Central memory CD8-positive, alpha-beta T cell (primary cell): ENCODE measurements at regions not wholly inside any gene's neighbourhood (a gene's known extent, or its start where the extent isn't known, plus 50 kb on each side); places are given as distances from the start of the nearest gene placed in this dataset.

Experiments used
- ATAC-seq: fragments of 150-1000 bp; cut with Tn5 transposase; replicated peaks from 2 replicates; pipeline ENCODE4 v1.10.0; 2022; ENCODE audit warnings: mild to moderate bottlenecking, moderate FRiP score, moderate number of reproducible peaks; ENCODE audit not compliant: poor library complexity, severe bottlenecking; ENCODE audit errors: extremely low read depth
- DNase-seq, 2 donors: peaks; one replicate each; pipeline ENCODE4 v3.0.0; 2021; ENCODE audit warnings: low spot score in 2 of 2
- H3K27ac Mint-ChIP-seq: one replicate; pipeline ENCODE4 v1.8.0; 2022; ENCODE audit warnings: low read depth, mild to moderate bottlenecking, moderate library complexity, mixed read lengths
- H3K27me3 Mint-ChIP-seq: one replicate; pipeline ENCODE4 v1.8.0; 2022; ENCODE audit warnings: mixed read lengths
- H3K36me3 Mint-ChIP-seq: one replicate; pipeline ENCODE4 v1.8.0; 2022; ENCODE audit warnings: mild to moderate bottlenecking, moderate library complexity, mixed read lengths; ENCODE audit not compliant: insufficient read depth
- H3K4me1 Mint-ChIP-seq: one replicate; pipeline ENCODE4 v1.8.0; 2022; ENCODE audit warnings: mixed read lengths
- H3K4me3 Mint-ChIP-seq: one replicate; pipeline ENCODE4 v1.8.0; 2022; ENCODE audit warnings: mild to moderate bottlenecking, moderate library complexity, mixed read lengths
- H3K9me3 Mint-ChIP-seq: one replicate; pipeline ENCODE4 v1.8.0; 2022; ENCODE audit warnings: mixed read lengths

GRCh38 chr14:81960781-81961180 lies 427.1 kb upstream of the SEL1L start:
- H3K4me3 Mint-ChIP-seq, result no peak overlapping the region
- H3K27ac Mint-ChIP-seq, result no peak overlapping the region
- DNase-seq (no peak), ATAC-seq (no peak)
- H3K36me3 Mint-ChIP-seq, result no peaks in the 10 kb centered on the region
- H3K9me3 Mint-ChIP-seq, result peaks cover 7% of the 10 kb centered on the region
- no peaks in the 10 kb centered on the region for H3K27me3 Mint-ChIP-seq
- H3K4me1 Mint-ChIP-seq, result no peaks in the 10 kb centered on the region

GRCh38 chr14:81963846-81964245 lies 430.2 kb upstream of the SEL1L start:
- ATAC-seq (no peak), DNase-seq (no peak)
- Mint-ChIP-seq H3K4me1 (no peaks in the 10 kb centered on the region), H3K9me3 (peaks cover 5% of the 10 kb centered on the region), H3K4me3 (no peak overlapping the region), H3K27me3 (no peaks in the 10 kb centered on the region), H3K27ac (no peak overlapping the region), H3K36me3 (no peaks in the 10 kb centered on the region)

GRCh38 chr14:81970307-81970706 lies 436.7 kb upstream of the SEL1L start:
- peaks cover 7% of the 10 kb centered on the region for H3K9me3 Mint-ChIP-seq
- no peaks in the 10 kb centered on the region for H3K36me3 Mint-ChIP-seq
- ATAC-seq (no peak), DNase-seq (no peak)
- no peaks in the 10 kb centered on the region for H3K27me3 Mint-ChIP-seq
- no peak overlapping the region for H3K4me3 Mint-ChIP-seq
- no peak overlapping the region for H3K27ac Mint-ChIP-seq
- no peaks in the 10 kb centered on the region for H3K4me1 Mint-ChIP-seq

GRCh38 chr14:81971911-81972310 lies 438.3 kb upstream of the SEL1L start:
- peaks cover 7% of the 10 kb centered on the region for H3K9me3 Mint-ChIP-seq
- no peak for DNase-seq
- no peaks in the 10 kb centered on the region for H3K27me3 Mint-ChIP-seq
- no peak overlapping the region for H3K4me3 Mint-ChIP-seq
- no peaks in the 10 kb centered on the region for H3K4me1 Mint-ChIP-seq
- no peak for ATAC-seq
- no peaks in the 10 kb centered on the region for H3K36me3 Mint-ChIP-seq
- H3K27ac Mint-ChIP-seq, result no peak overlapping the region

GRCh38 chr14:81972601-81973000 lies 438.9 kb upstream of the SEL1L start:
- H3K27ac Mint-ChIP-seq, result no peak overlapping the region
- no peaks in the 10 kb centered on the region for H3K4me1 Mint-ChIP-seq
- peaks cover 7% of the 10 kb centered on the region for H3K9me3 Mint-ChIP-seq
- no peaks in the 10 kb centered on the region for H3K27me3 Mint-ChIP-seq
- DNase-seq, result no peak
- H3K4me3 Mint-ChIP-seq, result no peak overlapping the region
- H3K36me3 Mint-ChIP-seq, result no peaks in the 10 kb centered on the region
- no peak for ATAC-seq

GRCh38 chr14:81974543-81974942 lies 440.9 kb upstream of the SEL1L start:
- H3K9me3 Mint-ChIP-seq, result peaks cover 7% of the 10 kb centered on the region
- no peak overlapping the region for H3K4me3 Mint-ChIP-seq
- no peaks in the 10 kb centered on the region for H3K4me1 Mint-ChIP-seq
- no peak overlapping the region for H3K27ac Mint-ChIP-seq
- no peaks in the 10 kb centered on the region for H3K27me3 Mint-ChIP-seq
- H3K36me3 Mint-ChIP-seq, result no peaks in the 10 kb centered on the region
- DNase-seq, result no peak
- ATAC-seq, result no peak

- ATAC-seq, result no peak
- no peaks in the 10 kb centered on the region for H3K36me3 Mint-ChIP-seq
- H3K27me3 Mint-ChIP-seq, result no peaks in the 10 kb centered on the region
- H3K9me3 Mint-ChIP-seq, result peaks cover 4% of the 10 kb centered on the region
- no peak for DNase-seq
- no peak overlapping the region for H3K27ac Mint-ChIP-seq
- H3K4me1 Mint-ChIP-seq, result no peaks in the 10 kb centered on the region
- H3K4me3 Mint-ChIP-seq, result no peak overlapping the region
Observed at GRCh38 chr14:81980601-81981306, 447.1 kb upstream of the SEL1L start.

- DNase-seq, result no peak
- Mint-ChIP-seq H3K36me3 (no peaks in the 10 kb centered on the region), H3K27me3 (no peaks in the 10 kb centered on the region), H3K4me1 (no peaks in the 10 kb centered on the region), H3K9me3 (peaks cover 4% of the 10 kb centered on the region), H3K27ac (no peak overlapping the region), H3K4me3 (no peak overlapping the region)
- no peak for ATAC-seq
Observed at GRCh38 chr14:81981307-81981675, 447.6 kb upstream of the SEL1L start.

- no peaks in the 10 kb centered on the region for H3K27me3 Mint-ChIP-seq
- DNase-seq (no peak), ATAC-seq (no peak)
- no peak overlapping the region for H3K4me3 Mint-ChIP-seq
- H3K36me3 Mint-ChIP-seq, result no peaks in the 10 kb centered on the region
- no peak overlapping the region for H3K27ac Mint-ChIP-seq
- H3K4me1 Mint-ChIP-seq, result no peaks in the 10 kb centered on the region
- H3K9me3 Mint-ChIP-seq, result peaks cover 4% of the 10 kb centered on the region
Observed at GRCh38 chr14:81982046-81982445, 448.4 kb upstream of the SEL1L start.

GRCh38 chr14:81986005-81986404 lies 452.4 kb upstream of the SEL1L start:
- H3K36me3 Mint-ChIP-seq, result no peaks in the 10 kb centered on the region
- H3K4me3 Mint-ChIP-seq, result no peak overlapping the region
- DNase-seq (no peak), ATAC-seq (no peak)
- H3K4me1 Mint-ChIP-seq, result no peaks in the 10 kb centered on the region
- peaks cover 4% of the 10 kb centered on the region for H3K9me3 Mint-ChIP-seq
- no peaks in the 10 kb centered on the region for H3K27me3 Mint-ChIP-seq
- no peak overlapping the region for H3K27ac Mint-ChIP-seq

GRCh38 chr14:81989211-81989610 lies 455.6 kb upstream of the SEL1L start:
- ATAC-seq (no peak), DNase-seq (no peak)
- no peaks in the 10 kb centered on the region for H3K36me3 Mint-ChIP-seq
- H3K9me3 Mint-ChIP-seq, result no peaks in the 10 kb centered on the region
- H3K27ac Mint-ChIP-seq, result no peak overlapping the region
- no peak overlapping the region for H3K4me3 Mint-ChIP-seq
- no peaks in the 10 kb centered on the region for H3K4me1 Mint-ChIP-seq
- no peaks in the 10 kb centered on the region for H3K27me3 Mint-ChIP-seq

GRCh38 chr14:81990312-81990761 lies 456.7 kb upstream of the SEL1L start:
- Mint-ChIP-seq H3K4me1 (no peaks in the 10 kb centered on the region), H3K4me3 (no peak overlapping the region), H3K27ac (no peak overlapping the region), H3K27me3 (no peaks in the 10 kb centered on the region), H3K36me3 (no peaks in the 10 kb centered on the region), H3K9me3 (no peaks in the 10 kb centered on the region)
- DNase-seq, result no peak
- ATAC-seq, result no peak

- no peaks in the 10 kb centered on the region for H3K4me1 Mint-ChIP-seq
- ATAC-seq (no peak), DNase-seq (no peak)
- H3K9me3 Mint-ChIP-seq, result no peaks in the 10 kb centered on the region
- no peak overlapping the region for H3K27ac Mint-ChIP-seq
- H3K27me3 Mint-ChIP-seq, result no peaks in the 10 kb centered on the region
- H3K36me3 Mint-ChIP-seq, result no peaks in the 10 kb centered on the region
- H3K4me3 Mint-ChIP-seq, result no peak overlapping the region
Observed at GRCh38 chr14:81991998-81992397, 458.3 kb upstream of the SEL1L start.
